Tibial artery (tissue), 4 donors: ENCODE measurements at regions not wholly inside any gene's neighbourhood (a gene's known extent, or its start where the extent isn't known, plus 50 kb on each side); places are given as distances from the start of the nearest gene placed in this dataset.
"Not testable (repeated sequence)": the region's sequence is repeated elsewhere in the genome, so short reads cannot be mapped to it uniquely, and the experiment has no call there.

Experiments
- DNase-seq, 2 donors: peaks; one replicate each; pipeline ENCODE4 v3.0.0-alpha.2; 2019
- H3K27ac ChIP-seq, 2 donors: fragments of 200-600 bp; sonication (generic) in 1 of 2; 1 replicate in 1 of 2; 2 replicates in 1 of 2; pipeline ENCODE4 v1.5.1; 2018 to 2019; ENCODE audit warnings: mild to moderate bottlenecking in 1 of 2
- H3K27me3 ChIP-seq, 2 donors: fragments of 200-600 bp; sonication (generic) in 1 of 2; one replicate each; pipeline versions ENCODE4 v1.5.1 to v1.6.0; 2016 to 2019
- H3K36me3 ChIP-seq, 3 donors: fragments of 200-600 bp; sonication (generic) in 2 of 3; one replicate each; pipeline ENCODE4 v1.5.1; 2016 to 2019; ENCODE audit warnings: mild to moderate bottlenecking in 2 of 3
- H3K4me1 ChIP-seq, 4 donors: fragments of 200-600 bp; sonication (generic) in 2 of 4; 1 replicate in 3 of 4; 2 replicates in 1 of 4; pipeline ENCODE4 v1.5.1; 2016 to 2019
- H3K4me3 ChIP-seq, 2 donors: fragments of 200-600 bp; sonication (generic) in 1 of 2; 1 replicate in 1 of 2; 2 replicates in 1 of 2; pipeline ENCODE4 v1.5.1; 2018 to 2019; ENCODE audit warnings: mild to moderate bottlenecking in 2 of 2
- H3K9me3 ChIP-seq, 3 donors: fragments of 200-600 bp; sonication (generic) in 1 of 3; one replicate each; pipeline ENCODE4 v1.5.1; 2016 to 2019
- intact Hi-C: fragments of 100-400 bp; cut with DNase I; formaldehyde crosslinking; loops from one replicate; pipeline ENCODE4 v1.15.0; 2023; ENCODE audit warnings: low total_unique reads
- TF ChIP-seq, protein P1 (sequence below), 2 experiments: fragments of 200-600 bp in 1 of 2; fragments of 450-650 bp in 1 of 2; IDR thresholded peaks; one replicate each; pipeline ENCODE4 v1.5.1; 2017 to 2019; ENCODE audit warnings: antibody characterized with exemption in 2 of 2, mild to moderate bottlenecking in 1 of 2, moderate library complexity in 1 of 2

DNA sequence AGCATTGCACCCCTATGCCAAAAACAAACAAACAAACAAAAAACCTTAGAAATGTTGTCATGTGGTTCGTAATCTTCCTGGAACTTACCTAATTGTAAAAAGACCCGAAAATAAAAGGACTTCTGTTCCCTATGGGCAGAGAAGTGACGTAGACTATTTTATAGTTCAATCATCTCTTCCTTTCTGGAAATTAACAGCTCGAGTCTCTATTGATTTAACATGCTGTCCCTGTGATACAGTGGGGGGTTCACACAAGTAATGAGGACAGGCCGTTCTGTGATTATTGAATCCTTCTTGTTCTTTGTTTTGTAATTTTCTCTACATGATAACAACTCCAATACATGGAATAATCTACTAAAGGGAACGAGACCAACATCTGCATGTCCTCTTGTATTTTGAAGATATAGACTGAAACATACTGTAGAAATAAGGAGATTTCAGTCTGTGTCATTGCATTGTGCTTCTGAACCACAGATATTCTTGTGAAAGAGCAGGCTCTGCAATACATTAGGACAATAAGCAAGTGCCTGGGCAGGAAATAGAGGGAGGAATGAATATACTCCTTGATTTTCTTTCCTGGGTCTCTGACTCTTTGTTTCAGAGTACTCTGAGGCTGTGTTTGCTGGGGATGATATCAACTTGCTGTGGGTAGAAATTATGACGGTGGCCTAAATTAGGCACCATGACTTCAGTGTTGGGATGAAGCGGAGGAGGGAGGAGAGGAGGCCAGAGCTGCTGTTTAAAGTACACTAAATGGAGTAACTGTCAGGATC, 65.7 kb upstream of the PPM1B start:
- TF ChIP-seq, protein P1, sequence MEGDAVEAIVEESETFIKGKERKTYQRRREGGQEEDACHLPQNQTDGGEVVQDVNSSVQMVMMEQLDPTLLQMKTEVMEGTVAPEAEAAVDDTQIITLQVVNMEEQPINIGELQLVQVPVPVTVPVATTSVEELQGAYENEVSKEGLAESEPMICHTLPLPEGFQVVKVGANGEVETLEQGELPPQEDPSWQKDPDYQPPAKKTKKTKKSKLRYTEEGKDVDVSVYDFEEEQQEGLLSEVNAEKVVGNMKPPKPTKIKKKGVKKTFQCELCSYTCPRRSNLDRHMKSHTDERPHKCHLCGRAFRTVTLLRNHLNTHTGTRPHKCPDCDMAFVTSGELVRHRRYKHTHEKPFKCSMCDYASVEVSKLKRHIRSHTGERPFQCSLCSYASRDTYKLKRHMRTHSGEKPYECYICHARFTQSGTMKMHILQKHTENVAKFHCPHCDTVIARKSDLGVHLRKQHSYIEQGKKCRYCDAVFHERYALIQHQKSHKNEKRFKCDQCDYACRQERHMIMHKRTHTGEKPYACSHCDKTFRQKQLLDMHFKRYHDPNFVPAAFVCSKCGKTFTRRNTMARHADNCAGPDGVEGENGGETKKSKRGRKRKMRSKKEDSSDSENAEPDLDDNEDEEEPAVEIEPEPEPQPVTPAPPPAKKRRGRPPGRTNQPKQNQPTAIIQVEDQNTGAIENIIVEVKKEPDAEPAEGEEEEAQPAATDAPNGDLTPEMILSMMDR (IDR thresholded peaks at IDR 0.05), result no peak
- DNase-seq, result no peak
- Histone ChIP-seq H3K9me3 (no peaks in the 10 kb centered on the region), H3K27ac (no peak overlapping the region), H3K4me3 (no peak overlapping the region), H3K36me3 (no peaks in the 10 kb centered on the region), H3K27me3 (no peaks in the 10 kb centered on the region), H3K4me1 (peaks cover 0 to 11% (median 0%) of the 10 kb centered on the region in 4 donors)
- intact Hi-C loops, result no loop called here

DNA sequence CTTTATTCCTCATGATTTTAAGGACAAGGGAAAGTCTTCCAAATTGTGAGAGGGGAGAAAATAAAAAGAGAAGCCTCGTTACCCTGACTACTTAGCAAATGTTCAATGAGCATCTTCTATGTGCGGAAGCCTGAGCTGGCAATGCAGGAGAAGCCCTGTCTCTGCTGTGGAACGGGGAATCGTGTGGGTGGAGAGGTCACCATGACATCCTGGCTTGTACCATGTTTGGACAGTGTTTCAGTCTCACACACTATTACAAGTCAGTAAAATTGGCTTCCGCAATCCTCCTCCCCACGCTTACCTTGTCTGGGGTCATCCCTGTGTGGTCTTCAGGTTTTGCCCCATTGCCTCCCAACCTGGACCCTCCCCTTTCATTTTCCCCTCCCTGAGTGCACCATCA, 65.0 kb upstream of the PPM1B start:
- Histone ChIP-seq H3K27me3 (no peaks in the 10 kb centered on the region), H3K4me3 (no peak overlapping the region), H3K9me3 (no peaks in the 10 kb centered on the region), H3K27ac (no peak overlapping the region), H3K36me3 (no peaks in the 10 kb centered on the region), H3K4me1 (peaks cover 0 to 11% (median 0%) of the 10 kb centered on the region in 4 donors)
- no peak for DNase-seq
- intact Hi-C loops, result no loop called here
- TF ChIP-seq, protein P1 (IDR thresholded peaks at IDR 0.05), result no peak

DNA sequence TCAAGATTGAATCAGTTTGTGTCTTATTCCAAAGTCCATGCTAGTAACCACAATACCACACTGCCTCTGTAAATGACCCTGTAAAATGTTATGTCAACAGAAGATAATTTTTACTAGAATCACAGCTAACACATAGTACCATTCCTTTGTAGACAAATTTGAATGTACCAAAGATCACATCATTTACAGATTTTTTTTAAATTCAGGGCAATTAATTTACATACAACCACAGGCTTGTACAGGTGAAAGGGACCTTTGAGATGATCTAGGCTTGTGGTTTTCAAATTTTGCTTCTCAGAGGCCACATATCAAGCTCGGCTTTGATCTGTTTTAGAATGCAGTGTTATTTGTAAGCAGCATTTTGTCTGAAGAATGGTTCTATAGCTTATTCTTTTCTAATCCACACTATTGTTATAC, 63.8 kb upstream of the PPM1B start:
- intact Hi-C loops, result no loop called here
- TF ChIP-seq, protein P1 (IDR thresholded peaks at IDR 0.05), result no peak

DNA sequence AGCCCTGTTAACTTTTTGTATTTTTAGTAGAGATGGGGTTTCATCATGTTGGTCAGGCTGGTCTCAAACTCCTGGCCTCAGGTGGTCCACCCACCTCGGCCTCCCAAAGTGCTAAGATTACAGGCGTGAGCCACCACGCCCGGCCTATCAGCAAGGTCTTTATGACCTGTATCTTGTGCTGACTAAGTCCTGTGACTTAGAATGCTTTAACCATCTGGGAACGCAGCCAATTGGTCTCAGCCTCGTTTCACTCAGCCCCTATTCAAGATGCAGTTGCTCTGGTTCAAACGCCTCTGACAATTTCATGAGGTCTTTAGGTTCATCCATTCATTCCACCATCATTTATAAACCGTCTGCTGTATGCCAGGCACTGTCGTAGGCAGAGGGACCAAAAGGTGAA, 62.2 kb upstream of the PPM1B start:
- H3K36me3 ChIP-seq, H3K27me3 ChIP-seq, intact Hi-C loops, H3K27ac ChIP-seq, H3K4me3 ChIP-seq, H3K9me3 ChIP-seq, H3K4me1 ChIP-seq, DNase-seq: not testable (repeated sequence)

More for the DNA sequence above, 63.8 kb upstream of the PPM1B start:
- H3K27me3 ChIP-seq, result no peaks in the 10 kb centered on the region
- H3K4me1 ChIP-seq, result peaks cover 0 to 11% (median 0%) of the 10 kb centered on the region in 4 donors
- no peaks in the 10 kb centered on the region for H3K9me3 ChIP-seq
- no peak overlapping the region for H3K27ac ChIP-seq
- no peaks in the 10 kb centered on the region for H3K36me3 ChIP-seq
- no peak for DNase-seq
- H3K4me3 ChIP-seq, result no peak overlapping the region

DNA sequence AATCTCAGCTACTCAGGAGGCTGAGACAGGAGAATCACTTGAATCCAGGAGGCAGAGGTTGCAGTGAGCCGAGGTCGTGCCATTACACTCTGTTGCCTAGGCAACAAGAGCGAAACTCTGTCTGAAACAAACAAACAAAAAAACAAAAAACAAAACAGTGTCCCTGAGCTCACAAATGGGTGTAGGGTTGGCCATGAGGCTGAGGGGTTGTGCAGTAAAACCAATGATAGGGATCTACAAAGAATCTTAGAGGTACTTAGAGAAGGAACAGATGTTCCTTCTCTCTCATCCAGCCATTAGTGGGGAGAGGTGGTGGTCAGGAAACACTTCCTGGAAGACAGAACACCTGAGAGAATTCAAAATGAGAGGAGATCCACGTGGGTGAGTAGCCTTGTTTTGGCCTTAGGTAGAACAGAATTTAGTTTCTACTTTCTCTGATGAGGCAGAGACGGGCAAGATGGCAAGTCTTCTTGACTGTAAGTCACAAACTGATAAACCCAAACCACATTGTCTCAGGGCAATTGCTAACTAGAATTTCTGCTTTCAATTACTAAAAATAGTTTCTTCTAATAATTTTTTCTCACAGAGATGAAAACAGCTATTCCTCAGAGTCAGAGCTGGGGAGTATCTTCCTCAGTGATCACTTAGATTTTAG, 61.5 kb upstream of the PPM1B start:
- TF ChIP-seq, protein P1 (IDR thresholded peaks at IDR 0.05), result no peak
- no peaks in the 10 kb centered on the region for H3K27me3 ChIP-seq
- no peak for DNase-seq

DNA sequence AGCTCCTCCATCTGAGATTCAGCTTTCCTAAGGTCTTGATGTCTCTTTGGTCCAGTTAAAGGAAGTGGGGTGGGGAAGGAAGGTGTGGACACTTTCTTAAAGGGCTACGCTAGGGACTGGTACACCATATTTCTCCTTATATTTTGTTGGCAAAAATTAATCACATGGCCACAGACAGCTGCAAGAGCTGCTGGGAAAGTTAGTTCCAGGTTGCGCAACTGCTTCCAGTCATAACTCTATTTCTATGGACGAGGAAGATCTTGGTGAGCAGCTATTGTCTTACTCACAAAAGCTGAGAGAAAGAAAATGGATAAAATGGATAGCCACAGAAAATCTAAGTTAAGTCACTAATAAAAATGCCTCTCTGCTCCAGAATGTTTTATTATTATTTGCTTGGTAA, 60.7 kb upstream of the PPM1B start:
- H3K27ac ChIP-seq, result no peak overlapping the region
- no peaks in the 10 kb centered on the region for H3K27me3 ChIP-seq
- DNase-seq, result no peak
- no peaks in the 10 kb centered on the region for H3K36me3 ChIP-seq
- H3K9me3 ChIP-seq, result no peaks in the 10 kb centered on the region
- H3K4me3 ChIP-seq, result no peak overlapping the region
- TF ChIP-seq, protein P1 (IDR thresholded peaks at IDR 0.05), result no peak
- intact Hi-C loops, result no loop called here
- no peaks in the 10 kb centered on the region for H3K4me1 ChIP-seq

More for the DNA sequence above, 61.5 kb upstream of the PPM1B start:
- Histone ChIP-seq H3K4me3 (no peak overlapping the region), H3K9me3 (no peaks in the 10 kb centered on the region), H3K27ac (no peak overlapping the region), H3K36me3 (no peaks in the 10 kb centered on the region), H3K4me1 (no peaks in the 10 kb centered on the region)
- intact Hi-C loops, result no loop called here
